ENCODE measurements at regions not wholly inside any gene's neighbourhood (a gene's known extent, or its start where the extent isn't known, plus 50 kb on each side); places are given as distances from the start of the nearest gene placed in this dataset.
"Not testable (repeated sequence)": the region's sequence is repeated elsewhere in the genome, so short reads cannot be mapped to it uniquely, and the experiment has no call there.

DNA sequence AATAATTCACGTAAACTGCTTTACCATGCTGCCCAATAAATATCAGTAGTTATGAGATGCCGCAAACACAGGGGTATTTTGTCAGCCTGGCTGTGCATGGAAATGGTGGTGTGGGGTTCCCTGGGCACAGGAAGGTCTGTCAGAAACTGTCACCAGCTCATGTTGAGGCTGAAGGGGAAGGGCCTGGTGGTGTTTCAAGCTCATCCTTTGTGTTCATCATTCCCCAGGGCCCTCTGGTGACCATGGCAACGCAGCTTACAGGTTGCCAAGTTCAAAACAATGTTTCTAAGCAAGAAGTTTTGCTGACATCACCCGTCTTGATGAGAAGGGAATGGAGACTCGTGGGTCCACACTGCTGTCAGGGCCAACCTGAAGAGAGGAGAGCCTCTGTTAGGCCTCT is 348.9 kb upstream of the C16orf82 start:
- no peak for DNase-seq (ENCODE audit: low read depth)

DNA sequence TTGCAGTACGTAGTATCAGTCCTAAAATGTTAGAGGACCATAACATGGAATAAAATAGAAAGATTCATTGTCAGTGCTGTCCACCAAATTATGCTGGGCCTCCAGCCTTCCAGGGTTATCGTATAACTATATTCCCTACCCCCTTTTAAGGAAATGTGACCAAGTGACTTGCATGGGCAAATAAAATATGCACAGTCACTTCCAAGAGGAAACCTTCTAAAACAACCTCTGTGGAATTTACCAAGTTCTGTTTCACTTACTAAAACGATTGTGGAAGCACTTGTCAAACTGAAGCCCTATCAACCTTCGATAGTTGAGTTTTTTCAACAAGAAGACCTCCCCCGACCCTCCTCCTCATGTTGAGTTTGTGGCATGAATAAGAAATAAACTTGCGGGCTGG is 345.4 kb upstream of the C16orf82 start:
- DNase-seq (ENCODE audit: low read depth): no peak

DNA sequence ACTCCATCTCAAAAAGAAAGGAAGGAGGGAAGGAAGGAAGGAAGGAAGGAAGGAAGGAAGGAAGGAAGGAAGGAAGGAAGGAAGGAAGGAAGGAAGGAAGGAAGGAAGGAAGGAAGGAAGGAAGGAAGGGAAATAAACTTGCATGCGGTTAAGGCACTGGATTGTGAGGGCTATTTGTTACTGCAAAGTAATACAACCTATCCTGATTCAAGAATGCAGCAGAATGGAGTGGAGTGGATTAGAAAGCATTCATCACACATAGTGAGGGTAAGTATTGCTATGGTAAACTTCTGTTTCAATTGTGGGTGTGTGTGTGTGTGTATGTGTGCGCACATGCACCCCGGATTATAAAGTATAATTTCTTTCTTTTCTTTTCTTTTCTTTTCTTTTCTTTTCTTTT is 344.8 kb upstream of the C16orf82 start:
- DNase-seq (ENCODE audit: low read depth): not testable (repeated sequence)

DNA sequence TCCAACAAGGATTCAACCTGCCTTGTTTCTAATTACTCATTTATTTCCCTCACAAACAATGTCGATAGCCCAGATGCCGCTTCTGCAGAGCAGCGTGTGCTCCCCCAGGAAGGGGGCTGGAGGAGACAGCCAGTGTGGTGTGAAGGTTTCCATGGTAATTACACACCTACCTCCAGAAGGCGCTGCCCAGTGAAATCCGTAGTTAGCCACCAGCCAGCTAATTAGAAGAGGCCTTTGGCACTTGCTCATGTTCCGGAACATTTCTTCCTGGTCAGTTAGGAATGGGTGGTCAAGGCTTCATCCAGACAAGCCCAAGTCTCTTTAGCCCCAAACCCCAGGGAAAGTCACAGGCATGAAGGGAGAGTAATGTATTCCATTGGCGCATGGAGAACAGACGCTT is 342.5 kb upstream of the C16orf82 start:
- no peak for DNase-seq (ENCODE audit: low read depth)

DNA sequence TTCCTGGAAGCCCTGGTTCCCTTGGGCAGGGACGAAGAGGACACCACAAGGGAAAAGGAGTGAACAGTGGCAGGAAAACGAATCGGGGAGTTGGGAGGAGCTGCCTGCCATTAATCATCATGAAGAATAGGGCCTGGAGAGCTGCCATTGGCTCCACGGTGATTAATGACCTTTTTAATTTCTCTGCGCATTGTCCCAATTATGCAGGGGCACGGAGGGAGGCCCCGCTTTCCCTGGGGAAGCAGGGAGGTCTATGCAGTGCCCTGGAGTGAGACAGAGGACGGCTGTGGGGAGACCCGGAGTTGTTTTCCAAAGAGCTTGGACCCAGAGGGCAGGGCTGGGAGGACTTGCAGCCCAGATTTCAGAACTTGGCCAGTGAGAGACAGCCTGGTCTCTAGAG is 338.9 kb upstream of the C16orf82 start:
- DNase-seq (ENCODE audit: low read depth): no peak

DNA sequence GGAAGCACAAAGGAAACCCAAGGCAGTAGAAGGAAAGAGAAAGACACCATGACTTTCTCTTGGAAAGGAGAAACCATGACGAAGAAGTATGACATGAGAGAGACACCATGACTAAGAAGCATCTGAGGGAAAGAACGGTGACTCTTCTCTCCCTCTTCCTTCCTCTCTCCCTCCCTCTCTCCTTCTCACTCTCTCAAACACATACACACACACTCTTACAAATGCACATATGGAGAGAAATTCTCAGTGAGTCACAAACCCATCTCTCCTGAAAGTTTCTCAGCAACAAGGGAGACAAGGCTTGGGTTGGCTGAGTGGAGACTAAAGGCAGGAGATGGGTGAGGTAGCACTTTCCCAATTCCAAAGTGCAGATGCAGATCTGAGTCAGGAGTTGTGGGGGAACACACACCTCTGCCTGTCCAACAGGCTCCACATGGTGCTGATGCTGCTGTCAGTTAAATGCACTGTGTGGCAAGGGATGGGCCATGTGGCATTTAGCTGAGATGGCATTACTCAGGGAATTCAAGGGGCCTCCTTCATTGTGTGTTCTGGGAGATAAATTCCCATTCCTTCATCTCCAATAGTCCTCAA is 336.7 kb upstream of the C16orf82 start:
- no peak for DNase-seq (ENCODE audit: low read depth)

DNA sequence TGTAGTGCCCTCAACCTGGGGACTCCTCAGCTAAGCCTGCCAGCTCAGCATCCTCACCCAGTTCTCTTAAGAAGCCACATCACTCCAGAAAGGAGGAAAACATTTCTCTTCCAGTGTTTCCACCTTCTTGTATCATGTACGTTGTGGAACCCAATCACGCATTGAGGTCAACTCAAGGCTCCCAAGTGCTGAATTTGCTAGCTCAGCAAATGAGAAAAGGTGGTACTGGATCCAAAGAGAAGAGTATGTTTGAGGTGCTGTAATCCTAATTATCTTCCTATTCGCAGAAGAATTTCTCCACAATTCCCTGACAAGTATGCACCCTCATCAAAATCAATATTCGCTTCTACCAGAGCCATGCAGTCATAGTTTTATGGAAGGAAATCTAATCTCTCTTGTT is 335.0 kb upstream of the C16orf82 start:
- DNase-seq (ENCODE audit: low read depth): no peak

DNA sequence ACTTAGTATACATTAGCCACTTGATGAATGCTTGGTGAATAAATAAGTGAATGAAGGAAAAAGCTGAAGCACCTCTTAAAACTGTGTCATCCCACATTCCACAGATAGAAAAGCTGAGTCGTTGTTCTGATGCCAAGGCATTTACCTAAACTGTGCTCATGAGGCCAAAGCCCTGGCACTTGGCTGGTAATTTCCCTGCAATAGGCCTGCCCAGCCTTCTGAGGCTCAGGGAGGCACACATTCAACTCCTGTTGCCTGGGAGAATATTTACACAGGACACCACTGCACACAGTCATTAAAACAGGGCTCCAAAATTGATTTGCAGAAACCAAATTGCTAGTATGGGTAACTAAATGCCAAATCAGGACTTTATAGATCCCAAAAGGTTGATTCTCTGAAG is 333.0 kb upstream of the C16orf82 start:
- DNase-seq (ENCODE audit: low read depth): no peak

DNA sequence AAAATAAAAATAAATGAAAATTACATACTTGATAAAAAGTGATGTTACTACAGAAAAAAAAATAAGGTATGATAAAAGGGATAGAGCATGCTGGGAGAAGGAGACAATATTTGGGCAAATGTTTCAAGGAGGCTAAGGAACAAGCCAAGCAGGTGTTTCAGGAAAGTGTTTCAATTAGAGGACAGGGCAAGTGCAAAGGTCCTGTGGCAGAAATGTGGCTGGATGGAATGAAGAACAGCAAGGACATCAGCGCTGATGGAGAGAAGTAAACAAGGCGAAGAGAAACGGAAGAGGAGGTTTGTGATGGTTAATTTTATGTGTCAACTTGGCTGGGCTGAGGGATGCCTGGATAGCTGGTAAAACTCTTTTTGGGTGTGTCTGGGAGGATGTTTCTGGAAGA is 331.2 kb upstream of the C16orf82 start:
- no peak for DNase-seq (ENCODE audit: low read depth)

DNA sequence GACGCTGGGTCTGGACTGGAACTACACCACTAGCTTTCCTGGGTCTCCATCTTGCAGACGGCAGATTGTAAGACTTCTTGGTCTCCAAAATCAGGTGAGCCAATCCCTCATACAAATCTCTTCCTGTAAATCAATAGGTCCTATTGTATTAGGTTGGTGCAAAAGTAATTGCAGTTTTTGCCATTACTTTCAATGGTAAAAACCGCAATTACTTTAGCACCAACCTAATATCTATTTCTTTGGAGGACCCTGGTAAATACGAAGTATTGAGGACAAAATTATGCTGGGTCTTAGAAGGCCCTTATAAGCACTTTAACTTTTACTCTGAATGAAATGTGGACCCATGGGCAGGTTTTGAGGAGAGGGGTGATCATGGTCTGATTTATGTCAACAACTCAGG is 330.6 kb upstream of the C16orf82 start:
- no peak for DNase-seq (ENCODE audit: low read depth)

DNA sequence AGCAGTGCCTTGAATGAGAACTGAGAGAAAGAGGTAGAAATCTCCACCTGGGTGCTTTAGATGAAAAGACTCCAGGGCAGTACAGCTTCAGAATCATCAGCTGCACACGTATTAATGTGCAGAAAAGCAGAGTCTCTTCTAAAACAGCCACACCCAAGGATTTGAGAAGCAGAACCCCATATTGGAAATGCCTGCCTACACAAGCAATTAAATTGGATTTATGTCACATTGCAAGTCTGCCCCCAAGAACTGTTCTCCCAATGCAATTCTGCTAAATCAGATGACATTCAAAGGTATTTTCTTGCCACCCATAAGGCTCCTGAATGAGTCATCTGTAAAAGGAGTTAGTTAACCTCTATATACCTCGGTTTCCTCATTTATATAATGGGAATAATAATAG is 326.0 kb upstream of the C16orf82 start:
- DNase-seq (ENCODE audit: low read depth): no peak

DNA sequence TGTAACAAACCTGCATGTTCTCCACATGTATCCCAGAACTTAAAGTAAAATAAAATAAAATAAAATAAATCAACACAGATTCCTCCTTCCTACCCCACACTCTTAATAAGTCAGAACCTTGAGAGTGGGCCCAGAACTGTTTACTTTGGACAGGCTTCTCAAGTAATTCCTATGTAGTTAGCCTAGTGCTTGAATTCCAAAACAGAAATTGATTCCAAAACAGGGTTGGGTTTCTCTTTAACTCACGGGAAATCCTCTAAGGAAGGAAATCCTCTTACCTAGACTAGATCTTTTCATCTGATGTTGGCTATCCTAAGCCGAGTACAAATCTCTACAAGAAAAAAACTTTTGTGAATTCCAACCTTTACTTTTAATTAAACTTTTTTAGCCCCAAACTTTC is 324.7 kb upstream of the C16orf82 start:
- DNase-seq (ENCODE audit: low read depth): no peak

DNA sequence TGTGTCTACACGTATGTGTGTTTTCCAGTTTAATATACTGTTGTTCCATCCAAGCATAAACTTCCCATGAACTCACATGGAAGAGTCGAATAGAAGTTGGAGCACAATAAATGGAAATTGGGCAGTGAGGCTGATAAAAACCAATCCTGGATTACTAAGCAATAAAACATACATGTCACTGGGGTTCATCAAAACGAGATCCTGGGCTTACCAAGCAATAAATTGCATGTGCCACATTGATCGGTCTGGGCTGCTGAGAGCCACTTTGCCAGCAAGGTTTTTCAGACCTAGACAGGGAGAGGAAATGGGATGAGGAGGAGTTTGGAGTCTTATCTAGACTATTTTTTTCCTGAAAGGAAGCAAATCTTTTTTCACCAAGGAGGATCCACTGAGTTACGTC is 322.3 kb upstream of the C16orf82 start:
- no peak for DNase-seq (ENCODE audit: low read depth)

DNA sequence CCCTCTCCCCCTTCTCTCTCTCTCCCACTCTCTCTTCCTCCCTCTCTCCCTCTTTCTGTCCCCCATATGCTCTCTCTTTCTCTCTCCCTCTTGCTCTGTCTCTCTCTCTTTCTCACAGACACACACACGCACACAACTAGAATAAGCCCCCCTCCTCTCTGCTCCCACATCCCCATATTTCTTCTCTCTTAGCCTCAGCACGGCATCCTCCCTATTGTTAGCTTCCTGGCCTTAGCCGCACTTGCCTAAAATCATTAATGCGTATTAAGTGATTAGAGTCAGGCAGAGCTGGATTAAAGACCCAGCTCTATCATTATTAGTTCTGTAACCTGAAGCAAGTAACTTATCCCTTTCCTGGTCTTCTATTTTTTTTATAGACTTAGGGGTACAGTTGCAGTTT is 319.0 kb upstream of the C16orf82 start:
- no peak for DNase-seq (ENCODE audit: low read depth)

DNA sequence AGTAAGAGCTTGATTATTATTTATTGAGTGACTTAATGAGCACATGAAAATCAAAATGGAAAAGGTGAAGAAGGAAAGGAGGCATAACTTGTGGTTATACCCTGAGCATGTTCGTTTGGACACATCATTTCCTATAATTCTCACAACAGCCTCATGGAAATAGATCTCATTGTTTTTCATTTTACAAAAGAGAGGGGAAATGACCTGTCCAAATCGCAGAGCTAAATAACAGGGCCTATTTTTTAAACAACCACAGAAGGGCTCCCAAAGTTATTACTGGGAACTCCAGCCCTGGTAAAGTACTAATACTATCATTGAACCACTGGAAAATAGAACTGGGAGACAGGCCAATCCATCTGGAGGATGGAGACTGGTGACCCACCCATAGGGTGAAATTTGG is 317.7 kb upstream of the C16orf82 start:
- DNase-seq (ENCODE audit: low read depth): no peak

DNA sequence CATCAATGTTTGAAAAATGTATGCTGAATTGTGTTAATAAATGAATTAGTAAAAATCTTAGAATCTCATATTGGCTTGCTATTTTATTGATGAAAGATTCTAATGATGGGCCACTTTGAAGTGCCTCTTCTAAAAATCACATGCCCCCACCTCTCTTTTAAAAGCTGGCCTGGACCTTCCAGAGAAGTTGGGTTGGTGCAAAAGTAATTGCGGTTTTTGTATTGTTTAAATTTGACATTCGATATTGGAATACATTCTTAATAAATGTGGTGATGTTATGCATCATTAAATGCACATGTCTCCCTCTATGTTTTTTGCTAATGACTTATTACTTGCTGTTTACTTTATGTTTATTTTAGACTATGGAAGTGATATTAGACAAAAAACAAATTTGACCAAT is 314.6 kb upstream of the C16orf82 start:
- DNase-seq (ENCODE audit: low read depth): no peak

DNA sequence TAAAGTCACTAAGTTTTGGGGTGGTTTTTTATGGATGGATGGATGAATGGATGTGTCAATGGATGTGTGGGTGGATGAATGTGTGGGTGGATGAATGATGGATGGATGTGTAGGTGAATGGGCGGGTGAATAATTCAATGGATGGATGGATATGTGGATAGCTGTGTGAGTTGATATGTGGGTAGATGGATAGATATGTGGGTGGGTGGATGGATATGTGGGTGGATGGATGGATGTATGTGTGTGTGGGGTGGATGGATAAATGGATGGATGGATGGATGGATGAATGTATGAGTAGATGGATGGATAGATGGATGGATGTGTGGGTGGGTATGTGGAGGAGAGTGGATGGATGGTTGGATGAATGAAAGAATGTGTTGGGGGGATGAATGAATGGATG is 310.1 kb upstream of the C16orf82 start:
- DNase-seq (ENCODE audit: low read depth): no peak

DNA sequence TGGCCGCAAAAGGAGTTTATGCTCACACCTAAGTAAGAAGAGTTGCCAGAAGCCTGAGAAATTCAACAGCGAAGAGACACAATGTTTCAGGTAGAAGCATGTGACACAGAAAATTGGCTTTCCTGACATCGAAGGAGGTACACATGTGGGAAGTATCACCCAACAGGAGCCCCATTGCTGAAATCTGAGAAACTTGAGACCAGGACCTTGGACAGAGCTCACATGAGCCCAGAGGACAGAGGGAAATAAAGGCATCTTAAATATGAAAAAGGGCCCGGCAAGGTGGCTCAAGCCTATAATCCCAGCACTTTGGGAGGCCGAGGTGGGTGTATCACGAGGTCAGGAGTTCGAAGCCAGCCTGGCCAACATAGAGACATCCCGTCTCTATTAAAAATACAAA is 304.1 kb upstream of the C16orf82 start:
- DNase-seq (ENCODE audit: low read depth): no peak

DNA sequence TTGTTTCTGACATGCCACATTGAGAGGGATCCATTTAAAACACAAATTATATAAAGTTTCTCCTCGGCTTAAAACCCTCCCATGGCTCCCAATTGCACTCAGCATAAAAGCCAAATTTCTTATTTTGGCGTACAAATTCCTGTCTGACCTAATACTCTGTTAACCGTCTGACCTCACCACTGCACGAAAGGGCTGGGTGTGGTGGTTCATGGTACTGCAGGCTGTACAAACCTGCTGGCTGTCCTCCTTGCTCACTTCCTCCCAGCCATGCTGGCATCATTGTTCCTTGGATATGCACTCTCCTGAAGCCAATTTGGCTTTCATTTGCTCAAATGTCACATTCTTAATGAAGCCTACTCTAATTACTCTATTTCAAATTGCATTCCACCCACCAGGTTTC is 301.6 kb upstream of the C16orf82 start:
- DNase-seq (ENCODE audit: low read depth): no peak

DNA sequence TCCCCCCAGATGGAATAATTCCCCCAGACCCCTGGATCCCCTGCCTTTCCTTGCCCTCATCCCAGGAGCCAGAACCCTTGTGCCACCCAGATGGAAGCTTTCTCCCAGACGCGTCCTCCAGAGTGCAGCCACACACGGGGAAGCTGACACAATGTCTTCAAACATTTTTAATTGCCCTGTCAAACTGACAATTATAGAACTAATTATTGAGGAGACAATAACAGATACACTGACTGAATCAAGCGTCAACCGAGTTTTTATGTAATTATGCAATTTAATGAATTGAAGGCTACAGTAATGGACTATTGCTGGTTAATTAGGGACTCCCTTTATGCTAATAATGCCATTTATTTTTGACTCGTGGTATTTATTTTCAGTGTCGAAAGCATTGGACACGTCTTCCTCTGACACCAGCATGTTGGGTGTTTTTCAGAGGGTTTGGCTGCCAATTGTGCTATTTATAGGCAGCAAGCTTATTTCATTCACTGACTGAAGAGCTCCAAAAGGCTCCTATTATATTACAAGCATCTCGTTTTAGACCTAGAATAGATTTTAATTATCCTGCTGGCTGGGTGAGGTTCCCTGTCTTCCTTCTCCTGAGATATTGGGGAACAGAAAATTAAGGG is 298.2 kb upstream of the C16orf82 start:
- no peak for DNase-seq (ENCODE audit: low read depth)

DNA sequence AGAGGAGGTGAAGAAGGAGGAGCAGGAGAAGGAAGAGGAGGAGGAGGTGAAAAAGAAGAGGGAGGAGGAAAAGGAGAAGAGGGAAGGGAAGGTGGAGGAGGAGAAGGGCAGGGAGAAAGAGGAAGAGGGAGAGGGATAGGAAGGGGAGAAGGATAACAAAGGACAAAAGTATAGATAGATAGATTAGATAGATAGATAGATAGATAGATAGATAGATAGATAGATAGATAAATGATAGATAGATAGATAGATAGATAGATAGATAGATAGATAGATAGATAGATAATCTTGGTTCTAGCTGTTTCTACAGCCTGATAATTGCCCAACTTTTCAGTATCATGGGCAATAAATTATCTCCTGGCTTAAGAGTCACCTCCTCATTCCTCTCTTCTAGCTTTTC is 296.2 kb upstream of the C16orf82 start:
- no peak for DNase-seq (ENCODE audit: low read depth)

DNA sequence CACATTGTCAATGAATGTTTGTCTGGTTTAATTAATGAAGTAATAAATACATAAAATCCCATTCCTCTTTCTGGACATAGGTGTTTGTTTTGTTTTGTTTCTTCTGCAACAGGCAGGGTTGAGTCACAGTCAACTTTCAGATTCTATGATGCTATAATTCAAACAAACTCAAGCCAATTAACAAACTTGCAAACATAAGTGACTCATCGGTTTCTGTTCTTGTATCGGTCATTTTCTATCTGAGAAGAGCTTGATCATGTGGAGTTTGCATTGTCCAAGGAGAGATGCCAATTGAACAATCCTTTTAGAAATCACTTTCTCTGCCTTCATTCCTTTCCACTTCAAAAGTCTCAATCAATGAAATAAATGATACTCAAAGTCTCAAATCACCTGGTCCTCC is 294.2 kb upstream of the C16orf82 start:
- DNase-seq (ENCODE audit: low read depth): no peak

DNA sequence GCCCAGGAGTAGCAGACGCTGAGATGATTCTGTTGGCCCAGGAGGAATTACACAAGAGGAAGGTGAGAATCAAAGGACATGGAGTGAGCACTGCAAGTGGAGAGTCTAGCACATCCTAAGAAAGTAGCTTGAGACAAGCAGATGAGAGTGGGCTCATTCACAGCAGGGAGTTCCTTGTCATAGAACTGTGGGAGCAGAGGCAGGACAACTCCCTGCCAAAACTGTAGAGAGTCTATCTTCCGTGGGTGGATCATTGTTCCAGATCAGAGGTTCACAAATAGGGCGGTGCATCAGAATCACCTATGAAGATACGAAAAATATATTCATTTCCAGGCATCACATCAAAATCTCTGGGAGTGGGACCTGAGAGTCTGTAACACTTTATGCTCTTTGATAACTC is 288.9 kb upstream of the C16orf82 start:
- DNase-seq (ENCODE audit: low read depth): no peak

DNA sequence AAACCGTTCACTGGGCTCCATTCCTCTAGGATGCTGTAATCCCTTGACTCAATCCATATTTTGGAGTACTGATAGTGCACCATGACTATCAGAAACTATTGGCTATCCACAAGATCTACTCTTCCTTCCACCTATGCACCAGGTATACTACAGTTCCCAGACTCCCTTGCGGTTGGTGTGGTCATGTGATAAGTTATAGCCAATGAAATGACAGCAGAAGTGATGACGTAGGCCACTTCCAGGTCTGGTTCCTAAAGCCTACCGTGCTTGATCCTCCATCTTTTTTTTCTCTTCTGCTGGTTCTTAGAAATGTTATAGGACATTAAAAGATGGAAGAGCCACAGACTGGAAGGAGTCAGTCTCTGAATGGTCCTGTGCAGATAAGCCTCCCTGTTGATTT is 278.8 kb upstream of the C16orf82 start:
- no peak for DNase-seq (ENCODE audit: low read depth)

DNA sequence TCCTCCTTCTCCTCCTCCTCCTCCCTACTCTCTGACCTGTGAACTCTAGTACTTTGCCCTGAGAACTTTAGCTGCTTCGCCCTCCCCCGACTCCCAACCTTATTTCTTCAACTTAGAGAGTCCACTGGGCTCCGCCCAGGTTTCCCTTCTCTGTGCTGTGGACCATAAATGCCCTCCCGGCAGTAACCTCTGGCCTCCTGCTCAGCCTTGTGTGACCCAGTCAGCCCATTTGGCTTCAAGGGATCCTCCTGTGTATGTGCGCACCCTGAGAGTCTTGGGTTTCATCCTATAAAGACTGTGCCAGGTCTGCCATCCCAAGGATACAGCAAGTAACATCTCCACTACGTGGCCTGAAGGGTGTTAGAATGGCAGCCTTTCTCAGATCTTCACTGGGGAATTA is 275.6 kb upstream of the C16orf82 start:
- DNase-seq (ENCODE audit: low read depth): no peak
